HepG2 (cell line): ENCODE measurements at regions not wholly inside any gene's neighbourhood (a gene's known extent, or its start where the extent isn't known, plus 50 kb on each side); places are given as distances from the start of the nearest gene placed in this dataset.

ENCODE experiments used
- ATAC-seq: fragments of 200-7000 bp; cut with Tn5 transposase; 3 replicates; pipeline ENCODE4 v1.9.1; 2020; ENCODE audit warnings: mild to moderate bottlenecking, moderate library complexity
- BruUV-seq: library from RNA; stranded (reverse); fragments of 400-500 nt; replicated peaks from 2 replicates; lab custom pipeline; 2021; lab: Mats Ljungman, UMichigan
- CTCF ChIA-PET: fragments of 300-600 bp; formaldehyde crosslinking; extraction: SDS; loops from one replicate; lab custom pipeline; 2021; ENCODE audit warnings: low total read pairs, inconsistent platforms, low intra/inter-chr PET ratio; lab: Yijun Ruan, JAX
- POLR2A ChIA-PET: fragments of 350-600 bp; sonication (Branson Sonifier 250); formaldehyde crosslinking; loops from one replicate; lab custom pipeline; 2020; ENCODE audit warnings: antibody characterized with exemption, inconsistent platforms; lab: Yijun Ruan, JAX
- DNase-seq: peaks from one replicate; pipeline ENCODE4 v3.0.0-alpha.2; 2015; ENCODE audit warnings: low spot score
- FAIRE-seq: peaks from 3 replicates; lab custom pipeline; 2011; peaks lifted over from hg19 to GRCh38; lab: Jason Lieb, UNC
- H2AFZ ChIP-seq: one replicate; pipeline ENCODE4 v1.6.1; 2011; ENCODE audit warnings: low read length, inconsistent platforms
- H3K27ac ChIP-seq: fragments of 300-600 bp; 3 replicates; pipeline ENCODE4 v1.8.0; 2011; ENCODE audit warnings: mixed run types, mild to moderate bottlenecking, mixed read lengths, low read length, inconsistent platforms; ENCODE audit not compliant: insufficient read depth; ENCODE audit errors: extremely low read length
- H3K27me3 ChIP-seq, 2 experiments: fragments of 200-600 bp in 1 of 2; 2 replicates in 1 of 2; 3 replicates in 1 of 2; pipeline versions ENCODE4 v1.6.0 to v1.8.0; 2011; ENCODE audit warnings: low read length in 2 of 2, mild to moderate bottlenecking in 2 of 2, moderate library complexity in 2 of 2, inconsistent platforms in 1 of 2; ENCODE audit not compliant: insufficient read depth in 2 of 2, control insufficient read depth in 1 of 2
- H3K36me3 ChIP-seq, 2 experiments: fragments of 200-600 bp in 1 of 2; replicated peaks in 1 of 2; 2 replicates in 1 of 2; 3 replicates in 1 of 2; pipeline versions ENCODE4 v1.5.1 to v1.8.0; 2011; ENCODE audit warnings: low read length in 2 of 2, inconsistent platforms in 1 of 2; ENCODE audit not compliant: insufficient read depth in 2 of 2, control insufficient read depth in 1 of 2
- H3K4me1 ChIP-seq: 2 replicates; pipeline ENCODE4 v1.5.1; 2012; ENCODE audit warnings: low read length, inconsistent platforms; ENCODE audit not compliant: insufficient read depth
- H3K4me2 ChIP-seq: 2 replicates; pipeline ENCODE4 v1.6.0; 2011; ENCODE audit warnings: low read depth, low read length, inconsistent platforms
- H3K4me3 ChIP-seq, 3 experiments: fragments of 200-600 bp in 1 of 3; sonication (generic), shearing (Covaris generic) in 1 of 3; replicated peaks in 1 of 3; 2 replicates each; pipeline ENCODE4 v1.5.1; 2011 to 2016; ENCODE audit warnings: low read length in 3 of 3, inconsistent platforms in 2 of 3, low read depth in 2 of 3, mild to moderate bottlenecking in 2 of 3, control low read depth in 1 of 3, mixed read lengths in 1 of 3; ENCODE audit not compliant: insufficient read depth in 1 of 3
- H3K79me2 ChIP-seq: one replicate; pipeline ENCODE4 v1.6.1; 2011; ENCODE audit warnings: low read length, inconsistent platforms; ENCODE audit not compliant: insufficient read depth
- H3K9ac ChIP-seq: 2 replicates; pipeline ENCODE4 v1.6.0; 2011; ENCODE audit warnings: mild to moderate bottlenecking, low read depth, low read length, inconsistent platforms; ENCODE audit not compliant: insufficient read depth
- H3K9me3 ChIP-seq: 2 replicates; pipeline ENCODE4 v1.5.1; 2012; ENCODE audit warnings: mild to moderate bottlenecking, low read length
- H4K20me1 ChIP-seq: 2 replicates; pipeline ENCODE4 v1.6.0; 2011; ENCODE audit warnings: inconsistent platforms, mild to moderate bottlenecking, low read length, moderate library complexity; ENCODE audit not compliant: insufficient read depth
- BHLHE40 ChIP-seq: IDR thresholded peaks from 2 replicates; pipeline ENCODE4 v1.6.1; 2011; ENCODE audit warnings: low read length, improper control_type of control experiment
- E2F1 ChIP-seq: sonication (generic); formaldehyde crosslinking; IDR thresholded peaks from 2 replicates; pipeline ENCODE4 v1.5.0; 2020; ENCODE audit warnings: missing genetic modification reagents
- GATAD1 ChIP-seq: IDR thresholded peaks from 2 replicates; pipeline ENCODE4 v1.6.1; 2016; ENCODE audit warnings: missing genetic modification reagents, missing compliant biosample characterization
- HIVEP1 ChIP-seq: sonication (generic); formaldehyde crosslinking; IDR thresholded peaks from 2 replicates; pipeline ENCODE4 v1.4.0; 2020; ENCODE audit warnings: mild to moderate bottlenecking, missing genetic modification reagents
- HNF4A ChIP-seq: sonication (generic); formaldehyde crosslinking; IDR thresholded peaks from 2 replicates; pipeline ENCODE4 v1.4.0; 2020; ENCODE audit warnings: missing genetic modification reagents
- MIER2 ChIP-seq: IDR thresholded peaks from 2 replicates; pipeline ENCODE4 v1.6.1; 2016; ENCODE audit warnings: missing biosample characterization, missing genetic modification reagents
- PAXIP1 ChIP-seq: sonication (generic); formaldehyde crosslinking; conservative IDR thresholded peaks from 2 replicates; pipeline ENCODE4 v1.4.0; 2020; ENCODE audit warnings: mild to moderate bottlenecking, missing genetic modification reagents, moderate library complexity
- PBX3 ChIP-seq: sonication (generic); formaldehyde crosslinking; IDR thresholded peaks from 2 replicates; pipeline ENCODE4 v1.8.1; 2023; ENCODE audit warnings: missing genetic modification reagents, inconsistent platforms, borderline replicate concordance
- POLR2G ChIP-seq: fragments of 200-400 bp; formaldehyde crosslinking; IDR thresholded peaks from 2 replicates; pipeline ENCODE4 v1.6.1; 2018; ENCODE audit warnings: mild to moderate bottlenecking, low read depth, low read length, moderate library complexity
- SRF ChIP-seq: IDR thresholded peaks from 2 replicates; pipeline ENCODE4 v1.6.1; 2011; ENCODE audit warnings: mild to moderate bottlenecking, low read depth, low read length, moderate library complexity
- ZBTB10 ChIP-seq: sonication (generic); formaldehyde crosslinking; IDR thresholded peaks from 2 replicates; pipeline ENCODE4 v1.4.0; 2020; ENCODE audit warnings: missing genetic modification reagents, borderline replicate concordance
- ZFY ChIP-seq: sonication (generic); formaldehyde crosslinking; IDR thresholded peaks from 2 replicates; pipeline ENCODE4 v1.4.0; 2020; ENCODE audit warnings: missing genetic modification reagents
- ZMYM2 ChIP-seq: sonication (generic); formaldehyde crosslinking; IDR thresholded peaks from 2 replicates; pipeline ENCODE4 v1.8.0; 2022; ENCODE audit warnings: mild to moderate bottlenecking, missing genetic modification reagents
- ZNF205 ChIP-seq: IDR thresholded peaks from 2 replicates; pipeline ENCODE4 v1.6.1; 2018; ENCODE audit warnings: missing biosample characterization, missing genetic modification reagents
- ZNF354B ChIP-seq: sonication (generic); formaldehyde crosslinking; IDR thresholded peaks from 2 replicates; pipeline ENCODE4 v1.8.0; 2022; ENCODE audit warnings: mild to moderate bottlenecking, missing genetic modification reagents
- ZNF563 ChIP-seq: sonication (generic); formaldehyde crosslinking; IDR thresholded peaks from 2 replicates; pipeline ENCODE4 v1.8.0; 2022; ENCODE audit warnings: mild to moderate bottlenecking, moderate library complexity, missing genetic modification reagents
- ZNF879 ChIP-seq: sonication (generic); formaldehyde crosslinking; IDR thresholded peaks from 2 replicates; pipeline ENCODE4 v1.8.1; 2023; ENCODE audit warnings: missing genetic modification reagents
- WGBS: methylation state at CpG from one replicate; pipeline ENCODE4 v1.1.6; 2017; ENCODE audit warnings: low lambda C conversion rate; 5-methylcytosine and 5-hydroxymethylcytosine counted together
- in situ Hi-C: cut with HindIII; loops from 2 replicates; pipeline ENCODE4 v1.10.0; 2017; ENCODE audit warnings: low pct_unique_long_range_greater_than_20kb; ENCODE audit not compliant: extremely low pct_ligation_motif_present
- intact Hi-C: fragments of 100-400 bp; cut with micrococcal nuclease; formaldehyde crosslinking; loops from one replicate; pipeline ENCODE4 v1.10.0; 2022; ENCODE audit not compliant: unreplicated experiment

- TF ChIP-seq HNF4A (no peak), ZNF354B (no peak), MIER2 (CRISPR knock-in tag) (no peak), PAXIP1 (no peak), SRF (no peak)
Measured at GRCh38 chr4:138344851-138345250, 102.7 kb upstream of the SLC7A11 start (continued).

- Histone ChIP-seq H3K4me1 (peaks cover 27% of the 10 kb centered on the region), H3K27ac (no peak overlapping the region), H3K36me3 (no peaks in the 10 kb centered on the region), H3K79me2 (no peaks in the 10 kb centered on the region), H3K4me2 (no peak overlapping the region), H4K20me1 (no peaks in the 10 kb centered on the region), H3K9me3 (no peaks in the 10 kb centered on the region), H3K27me3 (peaks cover 0 to 2% of the 10 kb centered on the region in 2 experiments; a peak in 2 of 5 replicates), H3K4me3 (no peak overlapping the region), H3K9ac (no peak overlapping the region), H2AFZ (no peak overlapping the region)
- no peak for FAIRE-seq
- POLR2A ChIA-PET, result no interaction called here
- BruUV-seq, result no TSS peak
- DNase-seq, result no peak
- ATAC-seq, result no peak
- WGBS, result 35% methylated on average over 1 of the region's 1 CpG
- intact Hi-C loops, result no loop called here
- CTCF ChIA-PET, result no interaction called here
- in situ Hi-C loops, result no loop called here
- TF ChIP-seq POLR2G (no peak), ZFY (CRISPR knock-in tag) (no peak), ZNF205 (CRISPR knock-in tag) (no peak), E2F1 (CRISPR knock-in tag) (no peak), GATAD1 (CRISPR knock-in tag) (no peak), ZNF563 (CRISPR knock-in tag) (no peak), BHLHE40 (no peak), ZNF879 (no peak), ZBTB10 (CRISPR knock-in tag) (no peak), ZMYM2 (CRISPR knock-in tag) (no peak), HIVEP1 (CRISPR knock-in tag) (no peak), PBX3 (CRISPR knock-in tag) (no peak)
Measured at GRCh38 chr4:138344054-138344453, 101.9 kb upstream of the SLC7A11 start.
